ENCODE measurements at regions not wholly inside any gene's neighbourhood (a gene's known extent, or its start where the extent isn't known, plus 50 kb on each side); places are given as distances from the start of the nearest gene placed in this dataset.

DNA sequence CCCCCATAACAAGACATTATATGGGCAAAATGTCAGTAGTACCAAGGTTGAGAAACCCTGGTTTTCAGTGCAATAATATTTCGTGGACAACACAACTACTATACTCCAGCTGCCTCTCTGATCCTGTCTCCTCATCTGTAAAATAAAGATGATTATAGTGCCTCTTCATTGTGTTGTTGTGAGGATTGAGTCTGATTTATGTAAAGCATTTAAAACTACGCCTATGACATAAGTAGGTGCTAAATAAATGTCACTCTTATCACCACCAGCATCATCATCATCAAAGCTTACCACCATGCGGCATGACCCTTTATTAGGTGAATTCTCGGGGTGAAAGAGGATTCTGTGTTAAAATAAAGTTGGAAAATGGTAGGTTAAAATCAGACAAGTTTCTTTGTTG lies 67.8 kb upstream of the IFNE start:
- no peak for TF ChIP-seq ZNF384 (IDR thresholded peaks at IDR 0.05)
- no peak for TF ChIP-seq SUZ12 (IDR thresholded peaks at IDR 0.05)
- TF ChIP-seq L3MBTL2 (conservative IDR thresholded peaks at IDR 0.05) = no peak
- no peak for TF ChIP-seq SP1 (IDR thresholded peaks at IDR 0.05)
- TF ChIP-seq ELF4 (IDR thresholded peaks at IDR 0.05) = no peak
- no peak for TF ChIP-seq FOXK2 (IDR thresholded peaks at IDR 0.05)
- TF ChIP-seq CTBP1 (IDR thresholded peaks at IDR 0.05; ENCODE audit: borderline replicate concordance) = no peak
- TF ChIP-seq, protein P1, sequence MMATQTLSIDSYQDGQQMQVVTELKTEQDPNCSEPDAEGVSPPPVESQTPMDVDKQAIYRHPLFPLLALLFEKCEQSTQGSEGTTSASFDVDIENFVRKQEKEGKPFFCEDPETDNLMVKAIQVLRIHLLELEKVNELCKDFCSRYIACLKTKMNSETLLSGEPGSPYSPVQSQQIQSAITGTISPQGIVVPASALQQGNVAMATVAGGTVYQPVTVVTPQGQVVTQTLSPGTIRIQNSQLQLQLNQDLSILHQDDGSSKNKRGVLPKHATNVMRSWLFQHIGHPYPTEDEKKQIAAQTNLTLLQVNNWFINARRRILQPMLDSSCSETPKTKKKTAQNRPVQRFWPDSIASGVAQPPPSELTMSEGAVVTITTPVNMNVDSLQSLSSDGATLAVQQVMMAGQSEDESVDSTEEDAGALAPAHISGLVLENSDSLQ (IDR thresholded peaks at IDR 0.05) = no peak
- TF ChIP-seq LEF1 (IDR thresholded peaks at IDR 0.05; ENCODE audit: borderline replicate concordance) = no peak
- TF ChIP-seq HDGF (IDR thresholded peaks at IDR 0.05; ENCODE audit: borderline replicate concordance) = no peak
- TF ChIP-seq BHLHE40 (IDR thresholded peaks at IDR 0.05; ENCODE audit: borderline replicate concordance) = no peak
- no peak for TF ChIP-seq ARNT (IDR thresholded peaks at IDR 0.05)
- no peak for TF ChIP-seq FOXA1 (IDR thresholded peaks at IDR 0.05)
- no peak for TF ChIP-seq NFRKB (IDR thresholded peaks at IDR 0.05)
- no peak for TF ChIP-seq TARDBP (IDR thresholded peaks at IDR 0.05)
- no peak for TF ChIP-seq FOXM1 (IDR thresholded peaks at IDR 0.05; ENCODE audit: borderline replicate concordance)
- DNase-seq (ENCODE audit: extremely low spot score) = no peak
- ChIA-PET POLR2A (no interaction called here), CTCF (no interaction called here)

DNA sequence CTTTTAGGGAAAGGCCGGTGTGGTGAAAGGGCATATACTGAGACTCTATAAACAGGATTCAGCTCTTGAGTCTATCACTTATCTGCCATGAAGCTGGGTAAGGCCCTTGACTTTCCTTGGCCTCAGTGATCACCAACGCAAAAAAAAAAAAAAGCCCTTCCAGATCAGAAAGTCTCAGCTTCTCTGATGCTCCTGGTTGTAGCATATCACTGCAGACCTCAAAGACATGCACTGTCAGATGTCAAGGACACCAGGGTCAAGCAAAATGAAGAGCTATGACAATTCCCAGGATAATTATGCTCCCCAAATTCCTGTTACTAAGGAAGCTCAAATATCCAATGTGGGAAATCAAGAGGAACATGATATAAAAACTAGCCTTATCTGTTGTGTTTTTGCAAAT lies 68.3 kb upstream of the IFNE start:
- TF ChIP-seq TARDBP (IDR thresholded peaks at IDR 0.05) (no peak), CTBP1 (IDR thresholded peaks at IDR 0.05; ENCODE audit: borderline replicate concordance) (no peak), FOXK2 (IDR thresholded peaks at IDR 0.05) (no peak), SP1 (IDR thresholded peaks at IDR 0.05) (no peak), HDGF (IDR thresholded peaks at IDR 0.05; ENCODE audit: borderline replicate concordance) (no peak), ARNT (IDR thresholded peaks at IDR 0.05) (no peak), SUZ12 (IDR thresholded peaks at IDR 0.05) (no peak), FOXA1 (IDR thresholded peaks at IDR 0.05) (no peak), ELF4 (IDR thresholded peaks at IDR 0.05) (no peak), ZNF384 (IDR thresholded peaks at IDR 0.05) (no peak), BHLHE40 (IDR thresholded peaks at IDR 0.05; ENCODE audit: borderline replicate concordance) (no peak), LEF1 (IDR thresholded peaks at IDR 0.05; ENCODE audit: borderline replicate concordance) (no peak), NFRKB (IDR thresholded peaks at IDR 0.05) (no peak), L3MBTL2 (conservative IDR thresholded peaks at IDR 0.05) (no peak), FOXM1 (IDR thresholded peaks at IDR 0.05; ENCODE audit: borderline replicate concordance) (no peak)
- TF ChIP-seq, protein P1 (IDR thresholded peaks at IDR 0.05) = no peak
- CTCF ChIA-PET = no interaction called here
- DNase-seq (ENCODE audit: extremely low spot score) = no peak
- POLR2A ChIA-PET = no interaction called here

DNA sequence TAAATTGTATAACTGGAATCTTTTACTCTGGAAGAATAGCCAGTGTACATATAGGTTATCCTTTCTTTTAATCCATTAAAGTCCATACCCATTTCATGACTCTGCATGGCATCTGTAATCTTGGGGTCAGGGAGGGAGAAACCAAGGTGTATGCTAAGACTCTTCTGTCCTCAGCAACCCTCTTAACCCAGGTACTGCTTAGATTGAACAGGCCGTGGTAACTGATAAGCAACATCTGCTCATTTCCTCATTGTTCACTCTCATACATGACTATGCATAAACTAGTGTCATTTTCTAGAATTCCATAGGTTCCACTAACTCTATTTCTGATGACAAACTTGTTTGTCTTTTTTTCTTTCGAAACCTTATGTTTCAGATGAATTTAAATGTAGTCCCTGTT lies 69.3 kb upstream of the IFNE start:
- POLR2A ChIA-PET = no interaction called here
- no peak for TF ChIP-seq BHLHE40 (IDR thresholded peaks at IDR 0.05; ENCODE audit: borderline replicate concordance)
- no peak for TF ChIP-seq FOXA1 (IDR thresholded peaks at IDR 0.05)
- no peak for TF ChIP-seq CTBP1 (IDR thresholded peaks at IDR 0.05; ENCODE audit: borderline replicate concordance)
- no peak for TF ChIP-seq FOXM1 (IDR thresholded peaks at IDR 0.05; ENCODE audit: borderline replicate concordance)
- TF ChIP-seq FOXK2 (IDR thresholded peaks at IDR 0.05) = no peak
- no peak for TF ChIP-seq SP1 (IDR thresholded peaks at IDR 0.05)
- no peak for TF ChIP-seq NFRKB (IDR thresholded peaks at IDR 0.05)
- DNase-seq (ENCODE audit: extremely low spot score) = no peak
- CTCF ChIA-PET = no interaction called here

DNA sequence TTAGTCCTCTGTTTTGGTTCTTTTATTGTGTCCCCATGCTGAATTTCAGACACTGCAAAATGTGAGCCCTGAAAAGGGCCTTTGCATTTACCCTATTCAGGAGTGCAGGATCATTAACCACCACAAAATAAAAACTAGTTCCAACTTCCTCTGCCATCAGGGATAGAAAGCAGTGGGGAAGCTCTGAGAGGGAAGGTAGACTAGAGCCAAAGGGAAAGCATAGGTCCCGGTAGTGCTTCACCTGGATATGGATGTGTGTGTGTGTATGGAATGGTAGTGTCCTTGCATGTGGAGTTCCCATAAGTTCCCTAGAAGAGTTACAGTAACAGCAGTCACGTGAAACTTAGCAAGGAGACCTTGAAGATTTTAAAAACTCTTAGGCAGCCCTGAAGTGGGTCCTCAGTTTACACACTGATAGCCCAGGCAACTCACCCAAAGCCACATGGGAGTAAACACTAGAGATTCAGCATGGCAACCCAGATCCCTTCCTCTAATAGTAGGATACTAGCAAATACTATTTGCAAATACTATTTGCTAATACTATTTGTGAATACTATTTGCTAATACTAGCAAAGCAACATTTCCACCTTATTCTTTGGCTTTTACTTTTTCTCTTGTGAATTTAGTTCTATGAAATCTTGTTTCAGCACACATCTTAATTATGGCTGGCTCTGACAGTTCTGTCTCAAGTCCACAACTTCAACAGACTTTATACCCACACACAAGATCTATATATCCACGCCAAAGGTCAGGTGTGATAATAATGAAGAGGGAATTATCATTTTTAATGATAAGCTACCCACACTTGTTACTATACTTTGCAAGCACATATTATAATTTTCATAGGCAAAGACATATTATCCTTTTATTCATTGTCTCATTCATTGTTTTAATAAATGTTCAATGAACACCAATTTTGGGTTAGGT lies 70.4 kb upstream of the IFNE start:
- no peak for TF ChIP-seq TARDBP (IDR thresholded peaks at IDR 0.05)
- TF ChIP-seq BHLHE40 (IDR thresholded peaks at IDR 0.05; ENCODE audit: borderline replicate concordance) = no peak
- POLR2A ChIA-PET = no interaction called here
- CTCF ChIA-PET = no interaction called here
- DNase-seq (ENCODE audit: extremely low spot score) = no peak

DNA sequence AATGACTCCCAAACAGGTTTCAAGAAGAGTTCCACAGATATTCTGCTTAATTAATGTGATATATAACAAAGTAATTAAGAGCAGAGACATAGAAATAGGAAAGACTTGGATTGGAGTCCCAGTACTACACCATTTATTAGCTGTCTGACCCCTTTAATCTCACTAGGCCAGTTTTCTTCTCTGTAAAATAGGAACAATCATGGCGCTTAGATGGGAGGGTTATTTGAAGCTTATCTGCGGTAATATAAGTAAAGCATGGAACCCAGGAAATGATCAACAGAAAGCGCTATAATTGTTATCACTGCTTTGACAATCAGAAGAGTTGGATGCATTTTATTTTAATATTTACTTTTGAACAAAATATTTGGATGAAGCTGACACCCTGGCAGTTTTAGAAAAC lies 71.3 kb upstream of the IFNE start:
- CTCF ChIA-PET = no interaction called here
- POLR2A ChIA-PET = no interaction called here
- TF ChIP-seq ARNT (IDR thresholded peaks at IDR 0.05) (no peak), CTBP1 (IDR thresholded peaks at IDR 0.05; ENCODE audit: borderline replicate concordance) (no peak), NFRKB (IDR thresholded peaks at IDR 0.05) (no peak), FOXK2 (IDR thresholded peaks at IDR 0.05) (no peak), BHLHE40 (IDR thresholded peaks at IDR 0.05; ENCODE audit: borderline replicate concordance) (no peak), FOXM1 (IDR thresholded peaks at IDR 0.05; ENCODE audit: borderline replicate concordance) (no peak), SUZ12 (IDR thresholded peaks at IDR 0.05) (no peak), TARDBP (IDR thresholded peaks at IDR 0.05) (no peak), FOXA1 (IDR thresholded peaks at IDR 0.05) (no peak), HDGF (IDR thresholded peaks at IDR 0.05; ENCODE audit: borderline replicate concordance) (no peak), L3MBTL2 (conservative IDR thresholded peaks at IDR 0.05) (no peak), SP1 (IDR thresholded peaks at IDR 0.05) (no peak), ELF4 (IDR thresholded peaks at IDR 0.05) (no peak), ZNF384 (IDR thresholded peaks at IDR 0.05) (no peak), LEF1 (IDR thresholded peaks at IDR 0.05; ENCODE audit: borderline replicate concordance) (no peak)
- TF ChIP-seq, protein P1 (IDR thresholded peaks at IDR 0.05) = no peak
- no peak for DNase-seq (ENCODE audit: extremely low spot score)

DNA sequence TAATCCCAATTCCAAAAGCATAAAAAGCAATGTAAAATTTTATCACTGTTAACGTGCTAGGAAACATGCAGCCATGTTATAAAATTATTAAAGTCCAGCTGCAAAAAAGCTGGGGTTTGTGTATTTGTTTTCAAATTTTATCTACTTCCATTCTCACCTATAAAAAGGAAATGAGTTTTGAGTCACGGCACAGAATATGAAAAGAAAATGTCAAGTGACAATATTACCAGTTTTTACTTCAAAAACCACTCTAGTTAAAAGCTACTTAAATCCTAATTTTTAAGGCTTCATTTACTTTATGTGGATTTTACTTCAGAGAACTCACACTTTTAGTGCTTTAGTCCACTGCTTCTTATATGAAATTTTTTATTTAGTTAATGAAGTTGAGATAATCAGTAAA lies 72.7 kb upstream of the IFNE start:
- ChIA-PET CTCF (no interaction called here), POLR2A (no interaction called here)
- TF ChIP-seq HDGF (IDR thresholded peaks at IDR 0.05; ENCODE audit: borderline replicate concordance) (no peak), FOXM1 (IDR thresholded peaks at IDR 0.05; ENCODE audit: borderline replicate concordance) (no peak), CTBP1 (IDR thresholded peaks at IDR 0.05; ENCODE audit: borderline replicate concordance) (no peak), TARDBP (IDR thresholded peaks at IDR 0.05) (no peak), LEF1 (IDR thresholded peaks at IDR 0.05; ENCODE audit: borderline replicate concordance) (no peak), SUZ12 (IDR thresholded peaks at IDR 0.05) (no peak), FOXK2 (IDR thresholded peaks at IDR 0.05) (no peak), ZNF384 (IDR thresholded peaks at IDR 0.05) (no peak), BHLHE40 (IDR thresholded peaks at IDR 0.05; ENCODE audit: borderline replicate concordance) (no peak), L3MBTL2 (conservative IDR thresholded peaks at IDR 0.05) (no peak), FOXA1 (IDR thresholded peaks at IDR 0.05) (no peak), ELF4 (IDR thresholded peaks at IDR 0.05) (no peak), ARNT (IDR thresholded peaks at IDR 0.05) (no peak), NFRKB (IDR thresholded peaks at IDR 0.05) (no peak), SP1 (IDR thresholded peaks at IDR 0.05) (no peak)
- TF ChIP-seq, protein P1 (IDR thresholded peaks at IDR 0.05) = no peak
- no peak for DNase-seq (ENCODE audit: extremely low spot score)

Data from HEK293T (cell line).